GM12878 (cell line): ENCODE measurements at regions not wholly inside any gene's neighbourhood (a gene's known extent, or its start where the extent isn't known, plus 50 kb on each side); places are given as distances from the start of the nearest gene placed in this dataset.

Experiments
- ATAC-seq: fragments of 200-7000 bp; cut with Tn5 transposase; 3 replicates; pipeline ENCODE4 v1.9.1; 2020; ENCODE audit warnings: mild to moderate bottlenecking, moderate library complexity
- BruUV-seq: library from RNA; stranded (reverse); fragments of 400-500 nt; replicated peaks from 2 replicates; lab custom pipeline; 2021; lab: Mats Ljungman, UMichigan
- CTCF ChIA-PET: fragments of 300-600 bp; sonication (Branson Sonifier 250); formaldehyde crosslinking; extraction: SDS; loops from one replicate; lab custom pipeline; 2021; ENCODE audit warnings: inconsistent platforms; lab: Yijun Ruan, JAX
- POLR2A ChIA-PET: fragments of 350-600 bp; formaldehyde crosslinking; extraction: SDS; loops from one replicate; lab custom pipeline; 2021; ENCODE audit warnings: inconsistent platforms; lab: Charles Lee
- RAD21 ChIA-PET: fragments of 300-600 bp; sonication (Branson Sonifier 250); formaldehyde crosslinking; loops from one replicate; lab custom pipeline; 2023; ENCODE audit warnings: antibody characterized with exemption; ENCODE audit not compliant: unreplicated experiment; lab: Charles Lee
- SMC1A ChIA-PET: fragments of 300-600 bp; sonication (Branson Sonifier 250); formaldehyde crosslinking; loops from one replicate; lab custom pipeline; 2023; ENCODE audit not compliant: unreplicated experiment, uncharacterized antibody; lab: Charles Lee
- DNase-seq: peaks from one replicate; pipeline ENCODE4 v3.0.0-alpha.2; 2011; ENCODE audit warnings: low read depth, low spot score
- FAIRE-seq: peaks from 3 replicates; lab custom pipeline; 2011; peaks lifted over from hg19 to GRCh38; lab: Jason Lieb, UNC
- H2AFZ ChIP-seq: 2 replicates; pipeline ENCODE4 v1.6.0; 2011; ENCODE audit warnings: low read depth, low read length, control low read depth; ENCODE audit not compliant: control insufficient read depth
- H3K27ac ChIP-seq: 2 replicates; pipeline ENCODE4 v1.5.1; 2011; ENCODE audit warnings: control low read depth; ENCODE audit not compliant: control insufficient read depth, insufficient read depth
- H3K27me3 ChIP-seq, 2 experiments: replicated peaks in 1 of 2; 2 replicates each; pipeline versions ENCODE4 v1.6.0 to v1.6.1; 2011; ENCODE audit warnings: low read length in 1 of 2; ENCODE audit not compliant: control insufficient read depth in 2 of 2, insufficient read depth in 2 of 2
- H3K36me3 ChIP-seq, 2 experiments: 2 replicates each; pipeline ENCODE4 v1.5.1; 2011; ENCODE audit warnings: low read length in 1 of 2; ENCODE audit not compliant: control insufficient read depth in 2 of 2, insufficient read depth in 2 of 2
- H3K4me1 ChIP-seq: 2 replicates; pipeline ENCODE4 v1.6.1; 2011; ENCODE audit warnings: mild to moderate bottlenecking, low read length, moderate library complexity, mixed read lengths; ENCODE audit not compliant: control insufficient read depth, insufficient read depth
- H3K4me2 ChIP-seq: 2 replicates; pipeline ENCODE4 v1.6.0; 2011; ENCODE audit warnings: control low read depth; ENCODE audit not compliant: control insufficient read depth, insufficient read depth
- H3K4me3 ChIP-seq: fragments of 200-600 bp; sonication (generic); 2 replicates; pipeline ENCODE4 v1.5.1; 2016
- H3K79me2 ChIP-seq: 2 replicates; pipeline ENCODE4 v1.6.0; 2011; ENCODE audit warnings: low read length; ENCODE audit not compliant: control insufficient read depth, insufficient read depth
- H3K9ac ChIP-seq: 2 replicates; pipeline ENCODE4 v1.8.0; 2011; ENCODE audit warnings: low read length, control low read depth, mixed read lengths; ENCODE audit not compliant: control insufficient read depth, insufficient read depth
- H3K9me3 ChIP-seq: replicated peaks from 3 replicates; pipeline ENCODE4 v1.5.1; 2011; ENCODE audit warnings: mild to moderate bottlenecking, low read length; ENCODE audit not compliant: control insufficient read depth, insufficient read depth
- H4K20me1 ChIP-seq: 2 replicates; pipeline ENCODE4 v1.6.0; 2011; ENCODE audit not compliant: control insufficient read depth, insufficient read depth
- HCFC1 ChIP-seq: fragments of 150-350 bp; IDR thresholded peaks from 2 replicates; pipeline ENCODE4 v1.6.1; 2014; ENCODE audit warnings: low read length
- IKZF2 ChIP-seq, 2 experiments: fragments of 450-650 bp; IDR thresholded peaks; 2 replicates each; pipeline ENCODE4 v1.6.1; 2017; ENCODE audit warnings: mild to moderate bottlenecking in 2 of 2, moderate library complexity in 2 of 2
- MEF2B ChIP-seq: fragments of 450-650 bp; IDR thresholded peaks from 2 replicates; pipeline ENCODE4 v1.6.1; 2018; ENCODE audit warnings: mild to moderate bottlenecking, moderate library complexity; ENCODE audit not compliant: partially characterized antibody, poor library complexity, severe bottlenecking
- NFYB ChIP-seq: IDR thresholded peaks from 2 replicates; pipeline ENCODE4 v1.6.1; 2011; ENCODE audit warnings: low read depth, mild to moderate bottlenecking, low read length, improper control_type of control experiment, moderate library complexity; ENCODE audit not compliant: insufficient read depth
- NR2C2 ChIP-seq: IDR thresholded peaks from 2 replicates; pipeline ENCODE4 v1.6.1; 2011; ENCODE audit warnings: borderline replicate concordance, low read depth; ENCODE audit not compliant: control insufficient read depth, insufficient read length
- PAX5 ChIP-seq: IDR thresholded peaks from 2 replicates; pipeline ENCODE4 v1.6.1; 2011; ENCODE audit warnings: low read depth, low read length, borderline replicate concordance
- SMC3 ChIP-seq: IDR thresholded peaks from 2 replicates; pipeline ENCODE4 v1.6.1; 2011; ENCODE audit warnings: low read length, improper control_type of control experiment, borderline replicate concordance
- TBL1XR1 ChIP-seq: IDR thresholded peaks from 2 replicates; pipeline ENCODE4 v1.6.1; 2012; ENCODE audit warnings: low read depth, low read length, improper control_type of control experiment
- WGBS: methylation state at CpG from one replicate; pipeline ENCODE4 v1.1.6; 2016; ENCODE audit warnings: low lambda C conversion rate; ENCODE audit not compliant: insufficient replicate concordance, insufficient coverage; ENCODE audit errors: missing lambda C conversion rate; 5-methylcytosine and 5-hydroxymethylcytosine counted together
- in situ Hi-C: fragments of 300-500 bp; cut with MboI; formaldehyde crosslinking; loops from 9 replicates; pipeline ENCODE4 v1.14.3; 2018; ENCODE audit warnings: mixed read lengths
- intact Hi-C: fragments of 100-400 bp; cut with micrococcal nuclease; formaldehyde crosslinking; loops from one replicate; pipeline ENCODE4 v1.14.2; 2022; ENCODE audit not compliant: unreplicated experiment

GRCh38 chr11:95453616-95454171 lies 222.7 kb upstream of the SESN3 start:
- H3K36me3 ChIP-seq, result no peaks in the 10 kb centered on the region
- ChIA-PET CTCF (interaction anchor here (1.0 to 1.3 kb wide), 3 partner anchors 10 to 316 kb away, joined by 3 to 5 read pairs (median 3); no protein-coding TSS in a partner anchor), SMC1A (interaction anchor here (0.8 to 2.7 kb wide), 5 partner anchors 10 to 250 kb away, joined by 3 to 8 read pairs (median 3); no protein-coding TSS in a partner anchor), POLR2A (interaction anchor here (1.6 kb wide), 1 partner anchor 9 kb away, joined by 5 read pairs; no protein-coding TSS in a partner anchor), RAD21 (interaction anchor here (1.0 to 1.3 kb wide), 3 partner anchors 9 to 102 kb away, joined by 3 read pairs; no protein-coding TSS in a partner anchor)
- no TSS peak for BruUV-seq
- H4K20me1 ChIP-seq, result no peaks in the 10 kb centered on the region
- in situ Hi-C loops, result no loop called here
- ATAC-seq (peak; percentile 34; the same call in 1 of the 3 replicates), DNase-seq (no peak), FAIRE-seq (no peak)
- peak; percentile 74 for TF ChIP-seq MEF2B
- TF ChIP-seq PAX5, result no peak
- H3K27ac ChIP-seq, result no peak overlapping the region
- H3K27me3 ChIP-seq, result no peaks in the 10 kb centered on the region
- no peaks in the 10 kb centered on the region for H3K4me1 ChIP-seq
- H3K4me3 ChIP-seq, result no peak overlapping the region
- intact Hi-C loops, result no loop called here
- no peak overlapping the region for H2AFZ ChIP-seq
- WGBS, result 69% methylated on average over 7 of the region's 7 CpGs
- H3K9ac ChIP-seq, result no peak overlapping the region
- H3K4me2 ChIP-seq, result no peak overlapping the region
- H3K79me2 ChIP-seq, result no peaks in the 10 kb centered on the region
- H3K9me3 ChIP-seq, result no peaks in the 10 kb centered on the region; the same call in 2 of the 3 replicates

GRCh38 chr11:95451682-95452081 lies 220.7 kb upstream of the SESN3 start:
- Histone ChIP-seq H4K20me1 (no peaks in the 10 kb centered on the region), H3K9ac (no peak overlapping the region), H3K4me3 (no peak overlapping the region), H3K79me2 (no peaks in the 10 kb centered on the region), H3K27ac (no peak overlapping the region), H3K9me3 (no peaks in the 10 kb centered on the region), H3K4me2 (no peak overlapping the region), H3K36me3 (no peaks in the 10 kb centered on the region), H3K27me3 (peaks cover 0 to 2% of the 10 kb centered on the region in 2 experiments; a peak in 1 of 4 replicates), H2AFZ (no peak overlapping the region), H3K4me1 (no peaks in the 10 kb centered on the region)
- ChIA-PET CTCF (interaction anchor here (1.7 kb wide), 1 partner anchor 297 kb away, joined by 5 read pairs; no protein-coding TSS in a partner anchor), SMC1A (interaction anchor here (0.9 to 1.4 kb wide), 3 partner anchors 111 to 254 kb away, joined by 3 to 5 read pairs (median 3); no protein-coding TSS in a partner anchor), RAD21 (no interaction called here), POLR2A (interaction anchor here (0.6 kb wide), 1 partner anchor 11 kb away, joined by 4 read pairs; no protein-coding TSS in a partner anchor)
- 0% methylated on average over 1 of the region's 1 CpG for WGBS
- DNase-seq (no peak), ATAC-seq (no peak), FAIRE-seq (no peak)
- BruUV-seq, result no TSS peak
- in situ Hi-C loops (no loop called here), intact Hi-C loops (no loop called here)
- TF ChIP-seq NR2C2, result no peak
- TF ChIP-seq TBL1XR1, result no peak
- TF ChIP-seq IKZF2 (IDR thresholded peaks at IDR 0.05), result no peak
- TF ChIP-seq HCFC1, result no peak
- no peak for TF ChIP-seq SMC3
- TF ChIP-seq NFYB, result no peak
